DOHH2 (cell line): ENCODE measurements at regions not wholly inside any gene's neighbourhood (a gene's known extent, or its start where the extent isn't known, plus 50 kb on each side); places are given as distances from the start of the nearest gene placed in this dataset.
"Not testable (repeated sequence)": the region's sequence is repeated elsewhere in the genome, so short reads cannot be mapped to it uniquely, and the experiment has no call there.

Experiments used
- H3F3A ChIP-seq: fragments of 200-600 bp; sonication (generic), shearing (Covaris generic); 2 replicates; pipeline ENCODE4 v1.6.0; 2016; ENCODE audit warnings: antibody characterized with exemption, mild to moderate bottlenecking; ENCODE audit not compliant: control insufficient read depth, insufficient read depth
- H3K27ac ChIP-seq: fragments of 200-600 bp; sonication (generic); 2 replicates; pipeline ENCODE4 v1.5.1; 2014; ENCODE audit warnings: low read depth, mild to moderate bottlenecking, low read length, moderate library complexity
- H3K27me3 ChIP-seq: fragments of 200-600 bp; sonication (generic); 2 replicates; pipeline ENCODE4 v1.6.1; 2014; ENCODE audit warnings: mild to moderate bottlenecking, low read length, mixed read lengths; ENCODE audit not compliant: control insufficient read depth
- H3K36me3 ChIP-seq: fragments of 200-600 bp; sonication (generic); 2 replicates; pipeline ENCODE4 v1.6.1; 2014; ENCODE audit warnings: mild to moderate bottlenecking, low read length, moderate library complexity, mixed read lengths; ENCODE audit not compliant: control insufficient read depth
- H3K4me1 ChIP-seq: fragments of 200-600 bp; sonication (generic); 2 replicates; pipeline ENCODE4 v1.6.1; 2014; ENCODE audit warnings: mild to moderate bottlenecking, low read length, mixed read lengths; ENCODE audit not compliant: control insufficient read depth
- H3K4me2 ChIP-seq: fragments of 200-600 bp; sonication (generic); 2 replicates; pipeline ENCODE4 v1.6.0; 2014; ENCODE audit warnings: mild to moderate bottlenecking, low read length, moderate library complexity
- H3K4me3 ChIP-seq: fragments of 200-600 bp; sonication (generic); 2 replicates; pipeline ENCODE4 v1.5.1; 2014; ENCODE audit warnings: mild to moderate bottlenecking, low read length, mixed read lengths
- H3K79me2 ChIP-seq: fragments of 200-600 bp; sonication (generic); 2 replicates; pipeline ENCODE4 v1.6.1; 2014; ENCODE audit warnings: mild to moderate bottlenecking, low read length, mixed read lengths; ENCODE audit not compliant: control insufficient read depth
- H3K9me2 ChIP-seq: fragments of 200-600 bp; sonication (generic); replicated peaks from 2 replicates; pipeline ENCODE4 v1.6.1; 2014; ENCODE audit warnings: mild to moderate bottlenecking, low read length, mixed read lengths; ENCODE audit not compliant: control insufficient read depth
- H3K9me3 ChIP-seq: fragments of 200-600 bp; sonication (generic); 2 replicates; pipeline ENCODE4 v1.6.1; 2014; ENCODE audit warnings: antibody characterized with exemption, low read length, mixed read lengths; ENCODE audit not compliant: control insufficient read depth, insufficient read depth
- H4K20me1 ChIP-seq: fragments of 200-600 bp; sonication (generic); 2 replicates; pipeline ENCODE4 v1.6.0; 2014; ENCODE audit warnings: low read depth, mild to moderate bottlenecking, antibody characterized with exemption, low read length, moderate library complexity; ENCODE audit not compliant: control insufficient read depth, insufficient read depth
- CTCF ChIP-seq: fragments of 200-600 bp; sonication (generic); IDR thresholded peaks from one replicate; pipeline ENCODE4 v1.5.1; 2014; ENCODE audit warnings: antibody characterized with exemption, mild to moderate bottlenecking, low read depth, low read length; ENCODE audit not compliant: poor library complexity, severe bottlenecking
- EZH2phosphoT487 ChIP-seq: fragments of 200-600 bp; sonication (generic); IDR thresholded peaks from 2 replicates; pipeline ENCODE4 v1.6.1; 2017; ENCODE audit warnings: borderline replicate concordance, mild to moderate bottlenecking, antibody characterized with exemption, low read length, moderate library complexity, mixed read lengths

GRCh38 chr20:29443819-29444218, 1813.6 kb upstream of the DEFB115 start:
- H3F3A ChIP-seq: no peaks in the 10 kb centered on the region
- H4K20me1 ChIP-seq: no peaks in the 10 kb centered on the region
- no peak for TF ChIP-seq CTCF
- no peak for TF ChIP-seq EZH2phosphoT487
- H3K9me2 ChIP-seq: no peaks in the 10 kb centered on the region
- no peaks in the 10 kb centered on the region for H3K36me3 ChIP-seq
- H3K79me2 ChIP-seq: no peaks in the 10 kb centered on the region
- peaks cover 3% of the 10 kb centered on the region; the same call in 1 of the 2 replicates for H3K9me3 ChIP-seq
- no peak overlapping the region for H3K4me3 ChIP-seq
- no peaks in the 10 kb centered on the region for H3K4me1 ChIP-seq
- H3K27me3 ChIP-seq: no peaks in the 10 kb centered on the region
- H3K4me2 ChIP-seq: no peak overlapping the region
- no peak overlapping the region for H3K27ac ChIP-seq

- H3K27ac ChIP-seq, H3K4me1 ChIP-seq, H3F3A ChIP-seq, H3K9me3 ChIP-seq, H3K27me3 ChIP-seq, H3K9me2 ChIP-seq, H3K79me2 ChIP-seq, H4K20me1 ChIP-seq, H3K36me3 ChIP-seq: not testable (repeated sequence)
- Histone ChIP-seq H3K4me2 (peak overlapping the region; percentile 27), H3K4me3 (0 out of 2 replicates have a peak overlapping the region, but pooled peaks have one; percentile 17)
These were observed 1812.2 kb upstream of the DEFB115 start for GRCh38 chr20:29445050-29445907.

GRCh38 chr20:29447517-29448484, 1809.7 kb upstream of the DEFB115 start:
- not testable (repeated sequence) for H4K20me1 ChIP-seq, H3K4me1 ChIP-seq, H3K79me2 ChIP-seq, H3K27me3 ChIP-seq, H3K27ac ChIP-seq, H3F3A ChIP-seq, H3K4me2 ChIP-seq, H3K36me3 ChIP-seq, H3K9me3 ChIP-seq, H3K4me3 ChIP-seq, H3K9me2 ChIP-seq

GRCh38 chr20:29448806-29449470, 1808.5 kb upstream of the DEFB115 start:
- Histone ChIP-seq H3K4me3 (no peak overlapping the region), H3K36me3 (no peaks in the 10 kb centered on the region), H3F3A (no peaks in the 10 kb centered on the region)

More at GRCh38 chr20:29448806-29449470, 1808.5 kb upstream of the DEFB115 start:
- no peak for TF ChIP-seq CTCF
- no peak for TF ChIP-seq EZH2phosphoT487
- Histone ChIP-seq H4K20me1 (no peaks in the 10 kb centered on the region), H3K4me2 (no peak overlapping the region), H3K9me2 (no peaks in the 10 kb centered on the region), H3K27me3 (no peaks in the 10 kb centered on the region), H3K4me1 (no peaks in the 10 kb centered on the region), H3K79me2 (no peaks in the 10 kb centered on the region), H3K9me3 (peaks cover 3% of the 10 kb centered on the region; the same call in 1 of the 2 replicates), H3K27ac (no peak overlapping the region)
